Transverse colon (tissue), 4 donors: ENCODE measurements at regions not wholly inside any gene's neighbourhood (a gene's known extent, or its start where the extent isn't known, plus 50 kb on each side); places are given as distances from the start of the nearest gene placed in this dataset.

Source experiments
- DNase-seq: peaks from one replicate; pipeline ENCODE4 v3.0.0-alpha.2; 2019
- H3K27ac ChIP-seq, 4 donors: fragments of 200-600 bp; sonication (generic); 2 replicates each; pipeline ENCODE4 v1.5.1; 2016 to 2018; ENCODE audit warnings: inconsistent platforms in 4 of 4
- H3K27me3 ChIP-seq: fragments of 200-600 bp; sonication (generic); 2 replicates; pipeline ENCODE4 v1.5.1; 2017; ENCODE audit warnings: inconsistent platforms
- H3K36me3 ChIP-seq, 4 donors: fragments of 200-600 bp; sonication (generic); 2 replicates each; pipeline ENCODE4 v1.5.1; 2017 to 2019; ENCODE audit warnings: inconsistent platforms in 4 of 4
- H3K4me1 ChIP-seq, 4 donors: fragments of 200-600 bp; sonication (generic); 2 replicates each; pipeline ENCODE4 v1.5.1; 2017 to 2020; ENCODE audit warnings: inconsistent platforms in 4 of 4
- H3K4me3 ChIP-seq, 4 donors: fragments of 200-600 bp; sonication (generic); 1 replicate in 1 of 4; 2 replicates in 3 of 4; pipeline versions ENCODE4 v1.5.1 to v1.6.1; 2017 to 2019; ENCODE audit warnings: inconsistent platforms in 4 of 4
- H3K9me3 ChIP-seq, 2 donors: fragments of 200-600 bp; sonication (generic); 2 replicates each; pipeline ENCODE4 v1.5.1; 2017 to 2019; ENCODE audit warnings: inconsistent platforms in 2 of 2
- EP300 ChIP-seq: sonication (generic); formaldehyde crosslinking; IDR thresholded peaks from one replicate; pipeline ENCODE4 v1.6.1; 2017; ENCODE audit warnings: antibody characterized with exemption, low read depth
- POLR2A ChIP-seq: fragments of 450-650 bp; IDR thresholded peaks from one replicate; pipeline ENCODE4 v1.6.1; 2016; ENCODE audit warnings: antibody characterized with exemption, mild to moderate bottlenecking, moderate library complexity
- POLR2AphosphoS5 ChIP-seq, 3 donors: sonication (generic); formaldehyde crosslinking; IDR thresholded peaks; one replicate each; pipeline ENCODE4 v1.6.1; 2016; ENCODE audit warnings: antibody characterized with exemption in 3 of 3
- WGBS, 2 donors: methylation state at CpG; one replicate each; pipeline ENCODE4 v1.1.5; 2018; ENCODE audit warnings: low coverage in 1 of 2; 5-methylcytosine and 5-hydroxymethylcytosine counted together
- in situ Hi-C, 4 donors: fragments of 200-750 bp; cut with MboI; loops; one replicate each; pipeline versions ENCODE4 v1.15.0 to v1.15.1; 2017; ENCODE audit warnings: low sequenced_read_pairs in 3 of 4, low pct_ligation_motif_present in 1 of 4, low pct_unique_long_range_greater_than_20kb in 1 of 4
- intact Hi-C: fragments of 100-400 bp; cut with DNase I; formaldehyde crosslinking; loops from one replicate; pipeline ENCODE4 v1.15.1; 2023; ENCODE audit warnings: low total_unique reads
- TF ChIP-seq, protein P1 (sequence below), 5 experiments: fragments of 200-600 bp in 3 of 5; fragments of 450-650 bp in 2 of 5; sonication (generic) in 3 of 5; IDR thresholded peaks; 1 replicate in 2 of 5; 2 replicates in 3 of 5; pipeline ENCODE4 v1.5.1; 2016 to 2017; ENCODE audit warnings: antibody characterized with exemption in 5 of 5, inconsistent platforms in 3 of 5, mild to moderate bottlenecking in 2 of 5, moderate library complexity in 1 of 5

DNA sequence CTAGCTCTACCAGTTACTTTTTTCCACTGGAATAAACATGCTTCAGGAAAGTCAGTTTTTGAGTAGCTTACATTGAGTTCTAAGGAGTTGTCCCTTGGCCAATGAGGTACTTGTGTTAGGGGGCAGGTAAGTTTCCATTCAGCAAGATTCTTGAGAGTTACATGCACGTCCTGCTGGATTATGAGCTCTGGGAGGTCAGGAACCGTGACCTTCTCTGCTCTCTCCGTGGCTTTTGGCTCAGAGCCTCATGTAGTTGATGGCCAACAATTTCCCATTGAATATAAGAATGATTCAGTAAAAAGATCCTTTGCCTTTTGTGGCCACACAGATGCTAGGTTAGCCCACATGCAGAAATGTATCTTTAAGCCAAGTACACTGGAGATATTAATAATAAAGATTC, 181.8 kb upstream of the RALGAPA2 start:
- no peak for DNase-seq
- 33 to 35% methylated on average over 1 to 3 of the region's 3 CpGs for WGBS, 2 donors
- Histone ChIP-seq H3K27me3 (no peaks in the 10 kb centered on the region), H3K4me1 (no peaks in the 10 kb centered on the region), H3K4me3 (no peak overlapping the region), H3K9me3 (no peaks in the 10 kb centered on the region), H3K27ac (no peak overlapping the region), H3K36me3 (no peaks in the 10 kb centered on the region)
- in situ Hi-C loops, result no loop called here
- intact Hi-C loops, result no loop called here
- TF ChIP-seq, protein P1, sequence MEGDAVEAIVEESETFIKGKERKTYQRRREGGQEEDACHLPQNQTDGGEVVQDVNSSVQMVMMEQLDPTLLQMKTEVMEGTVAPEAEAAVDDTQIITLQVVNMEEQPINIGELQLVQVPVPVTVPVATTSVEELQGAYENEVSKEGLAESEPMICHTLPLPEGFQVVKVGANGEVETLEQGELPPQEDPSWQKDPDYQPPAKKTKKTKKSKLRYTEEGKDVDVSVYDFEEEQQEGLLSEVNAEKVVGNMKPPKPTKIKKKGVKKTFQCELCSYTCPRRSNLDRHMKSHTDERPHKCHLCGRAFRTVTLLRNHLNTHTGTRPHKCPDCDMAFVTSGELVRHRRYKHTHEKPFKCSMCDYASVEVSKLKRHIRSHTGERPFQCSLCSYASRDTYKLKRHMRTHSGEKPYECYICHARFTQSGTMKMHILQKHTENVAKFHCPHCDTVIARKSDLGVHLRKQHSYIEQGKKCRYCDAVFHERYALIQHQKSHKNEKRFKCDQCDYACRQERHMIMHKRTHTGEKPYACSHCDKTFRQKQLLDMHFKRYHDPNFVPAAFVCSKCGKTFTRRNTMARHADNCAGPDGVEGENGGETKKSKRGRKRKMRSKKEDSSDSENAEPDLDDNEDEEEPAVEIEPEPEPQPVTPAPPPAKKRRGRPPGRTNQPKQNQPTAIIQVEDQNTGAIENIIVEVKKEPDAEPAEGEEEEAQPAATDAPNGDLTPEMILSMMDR (IDR thresholded peaks at IDR 0.05), result no peak
- no peak for TF ChIP-seq EP300
- TF ChIP-seq POLR2AphosphoS5 (IDR thresholded peaks at IDR 0.05), result no peak
- TF ChIP-seq POLR2A, result no peak

- H3K4me1 ChIP-seq, result no peaks in the 10 kb centered on the region
- 66 to 84% methylated on average over 5 of the region's 5 CpGs for WGBS, 2 donors
- DNase-seq, result no peak
Measured at GRCh38 chr20:20892328-20892727, 179.9 kb upstream of the RALGAPA2 start.

DNA sequence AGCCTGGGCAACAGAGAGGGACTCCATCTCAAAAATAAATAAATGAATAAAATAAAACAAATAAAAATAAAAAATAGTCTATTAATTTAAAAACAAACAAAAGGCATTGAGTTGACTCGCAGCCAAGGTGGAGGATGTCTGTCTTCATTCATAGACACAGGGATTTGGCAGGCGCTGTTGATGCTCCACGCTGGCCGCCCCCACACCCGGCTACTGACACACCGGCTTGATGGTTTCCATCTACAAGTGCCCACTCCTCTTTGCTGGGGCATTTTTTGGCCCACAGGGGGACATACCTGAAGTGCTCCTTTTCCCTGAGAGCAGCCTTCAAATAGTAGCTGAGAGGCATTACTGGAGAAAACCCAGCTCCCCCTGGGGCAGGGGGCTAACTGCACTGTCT, 178.3 kb upstream of the RALGAPA2 start:
- Histone ChIP-seq H3K4me3 (no peak overlapping the region), H3K36me3 (no peaks in the 10 kb centered on the region), H3K4me1 (no peaks in the 10 kb centered on the region), H3K27me3 (no peaks in the 10 kb centered on the region), H3K27ac (no peak overlapping the region), H3K9me3 (no peaks in the 10 kb centered on the region)
- intact Hi-C loops (no loop called here), in situ Hi-C loops (no loop called here)
- TF ChIP-seq EP300 (no peak), POLR2A (no peak), POLR2AphosphoS5 (IDR thresholded peaks at IDR 0.05) (no peak)
- TF ChIP-seq, protein P1 (IDR thresholded peaks at IDR 0.05), result no peak
- WGBS, 2 donors, result 87% methylated on average over 6 of the region's 6 CpGs; no CpG with 5 or more reads in 1 of the 2 donors
- no peak for DNase-seq

More at GRCh38 chr20:20892328-20892727, 179.9 kb upstream of the RALGAPA2 start:
- Histone ChIP-seq H3K27ac (no peak overlapping the region), H3K36me3 (no peaks in the 10 kb centered on the region), H3K27me3 (no peaks in the 10 kb centered on the region), H3K4me3 (no peak overlapping the region), H3K9me3 (no peaks in the 10 kb centered on the region)
- intact Hi-C loops (no loop called here), in situ Hi-C loops (no loop called here)
- no peak for TF ChIP-seq EP300
- TF ChIP-seq, protein P1 (IDR thresholded peaks at IDR 0.05), result no peak
- no peak for TF ChIP-seq POLR2AphosphoS5 (IDR thresholded peaks at IDR 0.05)
- no peak for TF ChIP-seq POLR2A

- Histone ChIP-seq H3K9me3 (no peaks in the 10 kb centered on the region), H3K27me3 (no peaks in the 10 kb centered on the region), H3K36me3 (no peaks in the 10 kb centered on the region), H3K27ac (no peak overlapping the region), H3K4me1 (no peaks in the 10 kb centered on the region), H3K4me3 (no peak overlapping the region)
- in situ Hi-C loops (no loop called here), intact Hi-C loops (no loop called here)
- WGBS, 2 donors, result 50 to 64% methylated on average over 1 to 8 of the region's 8 CpGs
- no peak for DNase-seq
- TF ChIP-seq POLR2AphosphoS5 (IDR thresholded peaks at IDR 0.05), result no peak
- no peak for TF ChIP-seq POLR2A
- TF ChIP-seq EP300, result no peak
- TF ChIP-seq, protein P1 (IDR thresholded peaks at IDR 0.05), result no peak
Measured at GRCh38 chr20:20888936-20889335, 176.5 kb upstream of the RALGAPA2 start.
